Loucy (cell line): ENCODE measurements at regions not wholly inside any gene's neighbourhood (a gene's known extent, or its start where the extent isn't known, plus 50 kb on each side); places are given as distances from the start of the nearest gene placed in this dataset.

Experiments
- H2AFZ ChIP-seq: fragments of 200-600 bp; sonication (generic); 2 replicates; pipeline ENCODE4 v1.6.0; 2016; ENCODE audit warnings: antibody characterized with exemption, mild to moderate bottlenecking, low read length, moderate library complexity
- H3F3A ChIP-seq: fragments of 200-600 bp; 2 replicates; pipeline ENCODE4 v1.6.0; 2016; ENCODE audit warnings: antibody characterized with exemption, low read depth, mild to moderate bottlenecking
- H3K27me3 ChIP-seq: fragments of 200-600 bp; sonication (generic); 2 replicates; pipeline ENCODE4 v1.6.1; 2014; ENCODE audit warnings: low read length, mild to moderate bottlenecking; ENCODE audit not compliant: insufficient read depth, poor library complexity, severe bottlenecking
- H3K36me3 ChIP-seq: fragments of 200-600 bp; sonication (generic); 2 replicates; pipeline ENCODE4 v1.6.1; 2016; ENCODE audit warnings: low read length; ENCODE audit not compliant: insufficient read depth
- H3K4me1 ChIP-seq: fragments of 200-600 bp; sonication (generic); 2 replicates; pipeline ENCODE4 v1.5.1; 2014; ENCODE audit warnings: low read length, mild to moderate bottlenecking; ENCODE audit not compliant: insufficient read depth, poor library complexity, severe bottlenecking
- H3K4me2 ChIP-seq: fragments of 200-600 bp; sonication (generic); 2 replicates; pipeline ENCODE4 v1.6.0; 2014; ENCODE audit warnings: antibody characterized with exemption, low read length, low read depth, mild to moderate bottlenecking; ENCODE audit not compliant: poor library complexity, severe bottlenecking
- H3K4me3 ChIP-seq: fragments of 200-600 bp; sonication (generic); 2 replicates; pipeline ENCODE4 v1.5.1; 2014; ENCODE audit warnings: low read length, mild to moderate bottlenecking, mixed read lengths; ENCODE audit not compliant: poor library complexity, severe bottlenecking
- H3K79me2 ChIP-seq: fragments of 200-600 bp; sonication (generic); 2 replicates; pipeline ENCODE4 v1.6.1; 2014; ENCODE audit warnings: low read length; ENCODE audit not compliant: insufficient read depth
- H3K9ac ChIP-seq: fragments of 200-600 bp; sonication (generic); 2 replicates; pipeline ENCODE4 v1.6.0; 2014; ENCODE audit warnings: mild to moderate bottlenecking, low read depth, low read length, moderate library complexity; ENCODE audit not compliant: poor library complexity, severe bottlenecking
- H3K9me2 ChIP-seq: fragments of 200-600 bp; sonication (generic); replicated peaks from 2 replicates; pipeline ENCODE4 v1.6.1; 2016; ENCODE audit warnings: low read depth, low read length, mixed read lengths
- H3K9me3 ChIP-seq: fragments of 200-600 bp; sonication (generic); 2 replicates; pipeline ENCODE4 v1.6.1; 2014; ENCODE audit warnings: mild to moderate bottlenecking, antibody characterized with exemption, low read length, low read depth; ENCODE audit not compliant: insufficient read depth
- H4K20me1 ChIP-seq: fragments of 200-600 bp; sonication (generic); 2 replicates; pipeline ENCODE4 v1.6.0; 2014; ENCODE audit warnings: antibody characterized with exemption, low read length, mild to moderate bottlenecking; ENCODE audit not compliant: insufficient read depth, poor library complexity, severe bottlenecking
- EZH2phosphoT487 ChIP-seq: fragments of 200-600 bp; IDR thresholded peaks from 2 replicates; pipeline ENCODE4 v1.6.1; 2018; ENCODE audit warnings: antibody characterized with exemption, mild to moderate bottlenecking, moderate library complexity, borderline replicate concordance
- TF ChIP-seq, protein P1 (sequence below): fragments of 200-600 bp; sonication (generic); conservative IDR thresholded peaks from 2 replicates; pipeline ENCODE4 v1.5.1; 2014; ENCODE audit warnings: mild to moderate bottlenecking, antibody characterized with exemption, low read length

DNA sequence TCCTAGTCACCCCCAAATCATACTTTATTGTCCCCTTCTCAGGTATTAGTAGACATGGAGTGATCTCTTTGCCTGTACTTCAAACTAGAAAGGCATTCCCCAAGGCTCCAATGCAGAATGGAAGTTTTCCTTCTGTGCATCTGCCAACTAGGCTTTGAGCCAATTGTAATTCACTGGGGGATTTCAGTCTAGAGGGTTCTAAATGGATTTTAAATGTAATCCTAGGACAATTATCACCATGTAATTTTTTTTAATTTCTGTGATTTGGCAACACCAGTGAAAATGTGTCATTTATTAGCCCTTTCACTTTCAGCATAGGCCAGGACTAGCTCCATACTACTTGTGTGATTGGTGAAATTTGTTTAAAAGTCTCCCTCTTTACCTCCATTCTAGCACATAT lies 557.6 kb upstream of the MARCKS start:
- no peak overlapping the region for H3K4me2 ChIP-seq
- no peaks in the 10 kb centered on the region for H3K4me1 ChIP-seq
- H3K9me2 ChIP-seq = no peaks in the 10 kb centered on the region
- TF ChIP-seq, protein P1, sequence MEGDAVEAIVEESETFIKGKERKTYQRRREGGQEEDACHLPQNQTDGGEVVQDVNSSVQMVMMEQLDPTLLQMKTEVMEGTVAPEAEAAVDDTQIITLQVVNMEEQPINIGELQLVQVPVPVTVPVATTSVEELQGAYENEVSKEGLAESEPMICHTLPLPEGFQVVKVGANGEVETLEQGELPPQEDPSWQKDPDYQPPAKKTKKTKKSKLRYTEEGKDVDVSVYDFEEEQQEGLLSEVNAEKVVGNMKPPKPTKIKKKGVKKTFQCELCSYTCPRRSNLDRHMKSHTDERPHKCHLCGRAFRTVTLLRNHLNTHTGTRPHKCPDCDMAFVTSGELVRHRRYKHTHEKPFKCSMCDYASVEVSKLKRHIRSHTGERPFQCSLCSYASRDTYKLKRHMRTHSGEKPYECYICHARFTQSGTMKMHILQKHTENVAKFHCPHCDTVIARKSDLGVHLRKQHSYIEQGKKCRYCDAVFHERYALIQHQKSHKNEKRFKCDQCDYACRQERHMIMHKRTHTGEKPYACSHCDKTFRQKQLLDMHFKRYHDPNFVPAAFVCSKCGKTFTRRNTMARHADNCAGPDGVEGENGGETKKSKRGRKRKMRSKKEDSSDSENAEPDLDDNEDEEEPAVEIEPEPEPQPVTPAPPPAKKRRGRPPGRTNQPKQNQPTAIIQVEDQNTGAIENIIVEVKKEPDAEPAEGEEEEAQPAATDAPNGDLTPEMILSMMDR = no peak
- TF ChIP-seq EZH2phosphoT487 = no peak
- H3K9me3 ChIP-seq = no peaks in the 10 kb centered on the region
- no peaks in the 10 kb centered on the region for H4K20me1 ChIP-seq
- H3F3A ChIP-seq = no peaks in the 10 kb centered on the region
- no peaks in the 10 kb centered on the region for H3K36me3 ChIP-seq
- H3K4me3 ChIP-seq = no peak overlapping the region
- no peak overlapping the region for H2AFZ ChIP-seq
- no peaks in the 10 kb centered on the region for H3K79me2 ChIP-seq
- H3K9ac ChIP-seq = no peak overlapping the region
- no peaks in the 10 kb centered on the region for H3K27me3 ChIP-seq

DNA sequence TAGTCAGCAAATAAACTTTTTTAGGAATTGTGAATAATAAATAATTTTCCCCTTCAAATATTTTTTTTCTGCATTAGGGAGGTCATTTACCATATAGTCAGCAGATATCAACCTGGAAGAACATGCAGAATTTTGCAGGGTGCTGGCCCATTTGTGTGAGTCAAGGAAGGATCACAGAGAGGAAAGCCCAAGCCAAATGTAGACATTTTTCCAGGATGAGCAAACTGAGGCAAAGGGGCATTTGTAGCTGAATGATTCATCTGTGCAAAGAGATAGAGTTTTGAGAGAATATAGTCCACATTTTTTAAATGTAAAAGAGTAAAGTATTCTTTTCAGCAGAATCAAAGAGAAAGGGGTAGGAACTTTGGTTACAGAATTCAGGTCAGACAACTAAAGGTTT lies 555.5 kb upstream of the MARCKS start:
- Histone ChIP-seq H2AFZ (no peak overlapping the region), H3K9ac (no peak overlapping the region), H3K79me2 (no peaks in the 10 kb centered on the region), H4K20me1 (no peaks in the 10 kb centered on the region), H3K4me2 (no peak overlapping the region), H3K9me2 (no peaks in the 10 kb centered on the region), H3K4me3 (no peak overlapping the region), H3K36me3 (no peaks in the 10 kb centered on the region), H3K9me3 (no peaks in the 10 kb centered on the region), H3K27me3 (no peaks in the 10 kb centered on the region), H3K4me1 (no peaks in the 10 kb centered on the region), H3F3A (no peaks in the 10 kb centered on the region)
- TF ChIP-seq EZH2phosphoT487 = no peak
- TF ChIP-seq, protein P1 = no peak

DNA sequence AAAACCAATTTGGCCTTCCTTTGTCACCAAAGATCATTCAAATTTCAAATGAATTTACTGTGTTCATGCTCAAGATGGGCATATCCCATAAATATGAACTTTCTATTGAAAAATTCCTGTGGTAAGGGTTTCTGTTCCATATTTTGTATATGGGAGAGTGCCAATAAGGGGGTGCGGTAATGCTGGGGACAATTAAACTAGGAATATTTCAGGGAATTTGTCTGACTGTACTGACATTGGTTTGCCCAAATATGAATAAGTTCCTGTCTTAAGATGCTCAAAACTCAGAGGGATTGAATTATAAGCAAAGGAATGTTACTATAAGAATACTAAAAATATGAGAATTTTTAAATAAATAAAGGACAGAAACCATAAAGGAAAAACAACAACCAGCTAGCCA lies 553.0 kb upstream of the MARCKS start:
- Histone ChIP-seq H3K4me1 (no peaks in the 10 kb centered on the region), H3K9me2 (no peaks in the 10 kb centered on the region), H4K20me1 (no peaks in the 10 kb centered on the region), H3F3A (no peaks in the 10 kb centered on the region), H3K36me3 (no peaks in the 10 kb centered on the region), H3K4me3 (no peak overlapping the region), H2AFZ (no peak overlapping the region), H3K9me3 (no peaks in the 10 kb centered on the region), H3K27me3 (no peaks in the 10 kb centered on the region), H3K9ac (no peak overlapping the region), H3K4me2 (no peak overlapping the region), H3K79me2 (no peaks in the 10 kb centered on the region)
- TF ChIP-seq, protein P1 = no peak
- TF ChIP-seq EZH2phosphoT487 = no peak
